ENCODE measurements at regions not wholly inside any gene's neighbourhood (a gene's known extent, or its start where the extent isn't known, plus 50 kb on each side); places are given as distances from the start of the nearest gene placed in this dataset.

DNA sequence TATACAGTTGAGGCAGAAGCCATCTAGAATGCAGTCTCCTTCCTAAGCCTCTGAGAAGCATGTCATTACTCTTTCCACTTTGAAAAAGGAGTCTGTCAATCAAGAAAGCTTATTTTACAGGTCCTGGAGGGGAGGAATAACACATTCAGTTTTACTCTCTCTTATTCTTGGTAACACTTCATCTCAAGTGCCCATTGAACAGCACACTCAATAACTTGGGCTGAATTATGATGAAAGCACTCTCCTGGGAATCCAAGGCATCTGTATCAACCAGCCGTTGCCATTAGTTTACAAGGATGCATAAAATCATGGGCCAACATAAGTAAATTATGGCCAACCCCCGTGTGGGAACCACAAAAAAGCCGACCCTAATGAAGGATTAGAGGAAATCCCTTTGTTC lies 282.4 kb downstream of the C4orf33 start:
- TF ChIP-seq, protein P1, sequence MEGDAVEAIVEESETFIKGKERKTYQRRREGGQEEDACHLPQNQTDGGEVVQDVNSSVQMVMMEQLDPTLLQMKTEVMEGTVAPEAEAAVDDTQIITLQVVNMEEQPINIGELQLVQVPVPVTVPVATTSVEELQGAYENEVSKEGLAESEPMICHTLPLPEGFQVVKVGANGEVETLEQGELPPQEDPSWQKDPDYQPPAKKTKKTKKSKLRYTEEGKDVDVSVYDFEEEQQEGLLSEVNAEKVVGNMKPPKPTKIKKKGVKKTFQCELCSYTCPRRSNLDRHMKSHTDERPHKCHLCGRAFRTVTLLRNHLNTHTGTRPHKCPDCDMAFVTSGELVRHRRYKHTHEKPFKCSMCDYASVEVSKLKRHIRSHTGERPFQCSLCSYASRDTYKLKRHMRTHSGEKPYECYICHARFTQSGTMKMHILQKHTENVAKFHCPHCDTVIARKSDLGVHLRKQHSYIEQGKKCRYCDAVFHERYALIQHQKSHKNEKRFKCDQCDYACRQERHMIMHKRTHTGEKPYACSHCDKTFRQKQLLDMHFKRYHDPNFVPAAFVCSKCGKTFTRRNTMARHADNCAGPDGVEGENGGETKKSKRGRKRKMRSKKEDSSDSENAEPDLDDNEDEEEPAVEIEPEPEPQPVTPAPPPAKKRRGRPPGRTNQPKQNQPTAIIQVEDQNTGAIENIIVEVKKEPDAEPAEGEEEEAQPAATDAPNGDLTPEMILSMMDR (conservative IDR thresholded peaks at IDR 0.05; ENCODE audit: low read depth, low read length): no peak
- no peak for TF ChIP-seq POLR2A (IDR thresholded peaks at IDR 0.05; ENCODE audit: low read depth, low read length)
- no peak for TF ChIP-seq RFX5 (IDR thresholded peaks at IDR 0.05; ENCODE audit: low read depth, low read length)
- no peak for TF ChIP-seq MAFK (IDR thresholded peaks at IDR 0.05; ENCODE audit: low read depth, low read length)
- TF ChIP-seq CEBPB (IDR thresholded peaks at IDR 0.05; ENCODE audit: low read depth, low read length): no peak
- TF ChIP-seq, protein P2, sequence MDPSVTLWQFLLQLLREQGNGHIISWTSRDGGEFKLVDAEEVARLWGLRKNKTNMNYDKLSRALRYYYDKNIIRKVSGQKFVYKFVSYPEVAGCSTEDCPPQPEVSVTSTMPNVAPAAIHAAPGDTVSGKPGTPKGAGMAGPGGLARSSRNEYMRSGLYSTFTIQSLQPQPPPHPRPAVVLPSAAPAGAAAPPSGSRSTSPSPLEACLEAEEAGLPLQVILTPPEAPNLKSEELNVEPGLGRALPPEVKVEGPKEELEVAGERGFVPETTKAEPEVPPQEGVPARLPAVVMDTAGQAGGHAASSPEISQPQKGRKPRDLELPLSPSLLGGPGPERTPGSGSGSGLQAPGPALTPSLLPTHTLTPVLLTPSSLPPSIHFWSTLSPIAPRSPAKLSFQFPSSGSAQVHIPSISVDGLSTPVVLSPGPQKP (IDR thresholded peaks at IDR 0.05; ENCODE audit: borderline replicate concordance, low read depth, low read length): no peak
- TF ChIP-seq FOS (IDR thresholded peaks at IDR 0.05; ENCODE audit: low read depth, low read length): no peak
- TF ChIP-seq RCOR1 (IDR thresholded peaks at IDR 0.05; ENCODE audit: insufficient replicate concordance, low read length): no peak

All from IMR-90 (cell line).